Thoracic aorta (tissue), 2 donors: ENCODE measurements at regions not wholly inside any gene's neighbourhood (a gene's known extent, or its start where the extent isn't known, plus 50 kb on each side); places are given as distances from the start of the nearest gene placed in this dataset.
"Not testable (repeated sequence)": the region's sequence is repeated elsewhere in the genome, so short reads cannot be mapped to it uniquely, and the experiment has no call there.

Source experiments
- ATAC-seq: fragments of 150-250 bp; one replicate; pipeline ENCODE4 v1.8.0; 2017; ENCODE audit warnings: low read depth; ENCODE audit not compliant: insufficient number of reproducible peaks, low FRiP score
- DNase-seq: peaks from one replicate; pipeline ENCODE4 v3.0.0-alpha.2; 2020; ENCODE audit warnings: low spot score
- H3K27ac ChIP-seq, 2 donors: fragments of 200-600 bp; sonication (generic); 1 replicate in 1 of 2; 2 replicates in 1 of 2; pipeline ENCODE4 v1.5.1; 2016; ENCODE audit warnings: mild to moderate bottlenecking in 2 of 2, moderate library complexity in 2 of 2
- H3K27me3 ChIP-seq: fragments of 200-600 bp; sonication (generic); replicated peaks from 2 replicates; pipeline ENCODE4 v1.6.0; 2016; ENCODE audit warnings: mild to moderate bottlenecking; ENCODE audit not compliant: insufficient read depth
- H3K36me3 ChIP-seq: fragments of 200-600 bp; sonication (generic); one replicate; pipeline ENCODE4 v1.5.1; 2016
- H3K4me1 ChIP-seq, 2 donors: fragments of 200-600 bp; sonication (generic); 1 replicate in 1 of 2; 2 replicates in 1 of 2; pipeline versions ENCODE4 v1.5.1 to v1.6.0; 2016; ENCODE audit warnings: low read depth in 2 of 2, mild to moderate bottlenecking in 1 of 2; ENCODE audit not compliant: control insufficient read depth in 1 of 2
- H3K4me3 ChIP-seq: fragments of 200-600 bp; sonication (generic); 2 replicates; pipeline ENCODE4 v1.5.1; 2016; ENCODE audit warnings: mild to moderate bottlenecking
- H3K9me3 ChIP-seq: fragments of 200-600 bp; sonication (generic); 2 replicates; pipeline ENCODE4 v1.5.1; 2016
- TF ChIP-seq, protein P1 (sequence below): fragments of 200-600 bp; sonication (generic); IDR thresholded peaks from one replicate; pipeline ENCODE4 v1.5.1; 2019; ENCODE audit warnings: antibody characterized with exemption

DNA sequence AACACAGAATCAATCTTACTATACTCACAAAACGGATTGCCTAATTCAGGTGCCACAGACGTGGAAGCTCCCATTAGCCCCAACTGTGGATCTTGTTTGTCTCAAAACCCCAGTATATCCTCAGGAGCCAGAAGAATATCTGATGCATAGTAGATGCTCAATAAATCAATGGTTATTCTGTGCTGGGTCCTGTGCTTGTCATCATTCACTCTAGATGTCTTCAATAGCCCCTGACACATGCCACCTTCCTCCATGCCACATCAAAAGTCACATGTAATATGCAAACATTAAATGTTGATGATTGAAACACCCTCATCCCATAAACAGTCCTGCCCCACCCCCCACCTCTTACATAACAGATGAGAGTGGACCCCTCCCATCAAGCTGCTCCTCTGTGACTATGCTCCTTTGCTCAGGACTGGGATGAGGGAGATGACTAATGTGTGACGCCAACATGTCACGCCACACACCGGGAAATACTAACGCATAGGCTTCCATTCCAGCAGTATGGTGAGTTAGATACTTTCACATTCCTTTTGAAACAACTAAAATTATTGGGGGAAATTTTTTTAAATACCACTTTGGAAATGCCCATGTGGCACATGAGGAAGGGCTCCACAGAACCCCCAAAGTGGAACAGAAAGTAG lies 267.6 kb upstream of the SDK2 start:
- no peaks in the 10 kb centered on the region for H3K4me1 ChIP-seq
- DNase-seq, result no peak
- no peak overlapping the region for H3K27ac ChIP-seq
- TF ChIP-seq, protein P1, sequence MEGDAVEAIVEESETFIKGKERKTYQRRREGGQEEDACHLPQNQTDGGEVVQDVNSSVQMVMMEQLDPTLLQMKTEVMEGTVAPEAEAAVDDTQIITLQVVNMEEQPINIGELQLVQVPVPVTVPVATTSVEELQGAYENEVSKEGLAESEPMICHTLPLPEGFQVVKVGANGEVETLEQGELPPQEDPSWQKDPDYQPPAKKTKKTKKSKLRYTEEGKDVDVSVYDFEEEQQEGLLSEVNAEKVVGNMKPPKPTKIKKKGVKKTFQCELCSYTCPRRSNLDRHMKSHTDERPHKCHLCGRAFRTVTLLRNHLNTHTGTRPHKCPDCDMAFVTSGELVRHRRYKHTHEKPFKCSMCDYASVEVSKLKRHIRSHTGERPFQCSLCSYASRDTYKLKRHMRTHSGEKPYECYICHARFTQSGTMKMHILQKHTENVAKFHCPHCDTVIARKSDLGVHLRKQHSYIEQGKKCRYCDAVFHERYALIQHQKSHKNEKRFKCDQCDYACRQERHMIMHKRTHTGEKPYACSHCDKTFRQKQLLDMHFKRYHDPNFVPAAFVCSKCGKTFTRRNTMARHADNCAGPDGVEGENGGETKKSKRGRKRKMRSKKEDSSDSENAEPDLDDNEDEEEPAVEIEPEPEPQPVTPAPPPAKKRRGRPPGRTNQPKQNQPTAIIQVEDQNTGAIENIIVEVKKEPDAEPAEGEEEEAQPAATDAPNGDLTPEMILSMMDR, result no peak
- H3K9me3 ChIP-seq, result peaks cover 7% of the 10 kb centered on the region
- H3K4me3 ChIP-seq, result no peak overlapping the region
- no peaks in the 10 kb centered on the region for H3K36me3 ChIP-seq
- no peaks in the 10 kb centered on the region for H3K27me3 ChIP-seq
- no peak for ATAC-seq

DNA sequence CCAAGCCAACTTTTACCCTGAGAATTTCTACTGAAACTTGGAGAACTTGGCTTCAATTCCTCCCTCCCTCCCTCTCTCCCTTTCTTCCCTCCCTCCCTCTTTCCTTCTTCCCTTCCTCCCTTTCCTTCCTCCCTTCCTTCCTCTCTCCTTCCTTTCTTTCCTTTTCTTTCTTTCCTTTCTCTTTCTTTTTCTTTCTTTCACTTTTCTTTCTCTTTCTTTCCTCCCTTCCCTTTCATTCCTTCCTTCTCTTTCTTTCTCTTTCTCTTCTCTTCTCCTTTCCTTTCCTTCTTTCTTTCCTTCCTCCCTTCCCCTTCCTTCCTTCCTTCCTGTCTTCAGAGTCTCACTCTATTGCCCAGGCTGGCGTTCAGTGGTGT lies 268.1 kb upstream of the SDK2 start:
- no peaks in the 10 kb centered on the region for H3K27me3 ChIP-seq
- DNase-seq (no peak), ATAC-seq (no peak)
- H3K4me1 ChIP-seq, result no peaks in the 10 kb centered on the region
- H3K36me3 ChIP-seq, result no peaks in the 10 kb centered on the region
- TF ChIP-seq, protein P1, result no peak
- H3K9me3 ChIP-seq, result peaks cover 7% of the 10 kb centered on the region
- no peak overlapping the region for H3K4me3 ChIP-seq
- H3K27ac ChIP-seq, result no peak overlapping the region

DNA sequence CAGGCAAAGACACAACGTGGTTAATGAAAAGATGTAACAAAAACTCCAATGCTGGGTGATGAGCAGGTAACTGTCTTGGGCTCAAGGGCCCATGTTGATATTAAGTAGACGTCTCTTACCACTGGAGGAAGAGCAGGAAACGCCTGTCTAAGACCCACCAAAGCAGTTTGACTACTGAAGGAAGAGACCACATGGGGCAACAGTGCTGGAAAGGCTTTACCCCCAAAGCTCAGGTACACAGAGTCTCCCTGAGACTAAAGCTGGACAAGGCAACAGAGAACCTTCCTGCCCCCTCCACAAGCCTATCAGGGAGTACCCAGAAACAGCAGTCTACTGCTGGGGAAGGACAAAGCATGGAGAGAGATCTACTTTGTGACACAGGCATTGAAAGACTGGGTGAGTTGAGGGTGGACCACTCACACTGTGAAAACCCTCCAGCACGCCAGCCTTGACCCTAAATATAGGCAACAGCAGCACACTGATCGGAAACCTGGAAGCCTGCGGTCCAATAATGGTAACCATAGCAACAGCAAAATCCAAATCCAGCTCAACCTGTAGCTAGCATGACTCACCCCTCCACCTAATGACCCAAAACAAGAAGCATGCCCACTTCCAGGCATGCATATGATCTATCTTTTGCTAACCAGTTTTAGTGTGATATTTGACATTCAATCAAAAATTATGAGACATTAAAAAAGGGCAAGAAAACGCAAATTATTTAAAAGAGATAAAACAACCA lies 270.5 kb upstream of the SDK2 start:
- H3K4me3 ChIP-seq, result no peak overlapping the region
- DNase-seq (no peak), ATAC-seq (no peak)
- TF ChIP-seq, protein P1, result no peak
- no peak overlapping the region for H3K27ac ChIP-seq
- no peaks in the 10 kb centered on the region for H3K36me3 ChIP-seq
- H3K4me1 ChIP-seq, result no peaks in the 10 kb centered on the region
- peaks cover 7% of the 10 kb centered on the region for H3K9me3 ChIP-seq
- H3K27me3 ChIP-seq, result no peaks in the 10 kb centered on the region

DNA sequence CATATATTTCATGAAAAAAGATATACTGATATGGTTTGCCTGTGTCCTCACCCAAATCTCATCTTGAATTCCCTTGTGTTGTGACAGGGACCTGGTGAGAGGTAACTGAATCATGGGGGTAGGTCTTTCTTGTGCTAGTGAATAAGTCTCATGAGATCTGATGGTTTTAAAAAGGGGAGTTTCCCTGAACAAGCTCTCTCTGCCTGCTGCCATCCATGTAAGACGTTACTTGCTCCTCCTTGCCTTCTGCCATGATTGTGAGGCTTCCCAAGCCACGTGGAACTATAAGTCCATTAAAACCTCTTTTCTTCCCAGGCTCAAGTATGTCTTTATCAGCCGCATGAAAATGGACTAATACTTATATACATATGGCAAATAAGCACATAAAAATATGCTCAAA lies 274.8 kb upstream of the SDK2 start:
- H3K9me3 ChIP-seq, result peaks cover 10% of the 10 kb centered on the region
- not testable (repeated sequence) for H3K27ac ChIP-seq, H3K4me1 ChIP-seq, H3K4me3 ChIP-seq, DNase-seq, ATAC-seq, H3K27me3 ChIP-seq, H3K36me3 ChIP-seq

DNA sequence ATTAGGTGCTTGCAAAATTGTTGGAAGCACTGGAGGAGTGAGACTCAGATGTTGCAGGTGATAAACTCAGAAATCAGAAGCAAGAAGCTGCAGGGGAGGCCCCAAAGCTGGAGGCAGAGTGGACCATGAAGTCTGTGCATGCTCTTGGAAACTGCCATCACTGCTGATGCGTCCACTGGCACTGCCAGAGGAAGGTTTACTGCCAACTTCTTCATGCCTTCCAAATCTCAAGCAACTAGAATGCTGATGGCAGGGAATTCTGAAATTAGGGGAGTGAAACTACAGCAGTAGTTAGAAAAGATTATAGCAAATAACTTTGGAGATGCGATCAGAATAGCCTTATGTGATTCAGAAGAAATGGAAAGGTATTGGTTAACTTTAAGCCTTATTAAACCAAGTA lies 277.1 kb upstream of the SDK2 start:
- Histone ChIP-seq H3K4me1 (no peaks in the 10 kb centered on the region), H3K9me3 (peaks cover 3% of the 10 kb centered on the region), H3K27me3 (no peaks in the 10 kb centered on the region), H3K27ac (no peak overlapping the region), H3K4me3 (no peak overlapping the region), H3K36me3 (no peaks in the 10 kb centered on the region)
- DNase-seq (no peak), ATAC-seq (no peak)
- TF ChIP-seq, protein P1, result no peak
